OCI-LY7 (cell line): ENCODE measurements at regions not wholly inside any gene's neighbourhood (a gene's known extent, or its start where the extent isn't known, plus 50 kb on each side); places are given as distances from the start of the nearest gene placed in this dataset.

ENCODE experiments used
- BruUV-seq: library from RNA; stranded (reverse); fragments of 400-500 nt; replicated peaks from 2 replicates; lab custom pipeline; 2021; lab: Mats Ljungman, UMichigan
- CTCF ChIA-PET: fragments of 300-600 bp; sonication (Branson Sonifier 250); formaldehyde crosslinking; loops from one replicate; lab custom pipeline; 2022; ENCODE audit warnings: antibody characterized with exemption; ENCODE audit not compliant: unreplicated experiment; lab: Charles Lee
- POLR2A ChIA-PET: fragments of 300-600 bp; sonication (Branson Sonifier 250); formaldehyde crosslinking; loops from one replicate; lab custom pipeline; 2022; ENCODE audit warnings: antibody characterized with exemption; lab: Charles Lee
- DNase-seq: peaks from one replicate; pipeline ENCODE4 v3.0.0-alpha.2; 2015; ENCODE audit warnings: low spot score
- H2AFZ ChIP-seq: fragments of 200-600 bp; sonication (generic), shearing (Covaris generic); 2 replicates; pipeline ENCODE4 v1.6.1; 2014; ENCODE audit warnings: mild to moderate bottlenecking, antibody characterized with exemption, low read length, moderate library complexity
- H3K27ac ChIP-seq: fragments of 200-600 bp; sonication (generic); 2 replicates; pipeline ENCODE4 v1.5.1; 2014; ENCODE audit warnings: mixed run types, low read depth, mild to moderate bottlenecking, moderate library complexity, low read length, inconsistent platforms; ENCODE audit not compliant: poor library complexity, severe bottlenecking
- H3K36me3 ChIP-seq: fragments of 200-600 bp; sonication (generic); 2 replicates; pipeline ENCODE4 v1.6.1; 2014; ENCODE audit warnings: mild to moderate bottlenecking, antibody characterized with exemption, low read length, moderate library complexity, mixed read lengths; ENCODE audit not compliant: insufficient read depth
- H3K4me1 ChIP-seq: fragments of 200-600 bp; sonication (generic); 2 replicates; pipeline ENCODE4 v1.5.1; 2014; ENCODE audit warnings: mild to moderate bottlenecking, low read length; ENCODE audit not compliant: insufficient read depth, poor library complexity, severe bottlenecking
- H3K4me2 ChIP-seq: fragments of 200-600 bp; sonication (generic); 2 replicates; pipeline ENCODE4 v1.6.1; 2014; ENCODE audit warnings: mild to moderate bottlenecking, low read length
- H3K4me3 ChIP-seq: fragments of 200-600 bp; sonication (generic); 2 replicates; pipeline ENCODE4 v1.5.1; 2014; ENCODE audit warnings: mild to moderate bottlenecking, low read depth, low read length; ENCODE audit not compliant: poor library complexity, severe bottlenecking
- H3K79me2 ChIP-seq: fragments of 200-600 bp; sonication (generic); 2 replicates; pipeline ENCODE4 v1.6.1; 2016; ENCODE audit warnings: low read depth, mild to moderate bottlenecking, low read length, moderate library complexity, mixed read lengths; ENCODE audit not compliant: insufficient read depth
- H3K9me2 ChIP-seq: fragments of 200-600 bp; sonication (generic); 2 replicates; pipeline ENCODE4 v1.6.1; 2016; ENCODE audit warnings: mild to moderate bottlenecking, low read length, mixed read lengths; ENCODE audit not compliant: insufficient read depth
- H3K9me3 ChIP-seq: fragments of 200-600 bp; sonication (generic); 2 replicates; pipeline ENCODE4 v1.6.1; 2014; ENCODE audit warnings: mild to moderate bottlenecking, mixed run types, low read length, mixed read lengths
- H4K20me1 ChIP-seq: fragments of 200-600 bp; sonication (generic); 2 replicates; pipeline ENCODE4 v1.6.1; 2014; ENCODE audit warnings: mild to moderate bottlenecking, antibody characterized with exemption, low read length, moderate library complexity, mixed read lengths; ENCODE audit not compliant: insufficient read depth
- CTCF ChIP-seq: fragments of 200-600 bp; sonication (generic); conservative IDR thresholded peaks from 2 replicates; pipeline ENCODE4 v1.5.1; 2014; ENCODE audit warnings: mild to moderate bottlenecking, antibody characterized with exemption, low read length, moderate library complexity, mixed read lengths
- EZH2phosphoT487 ChIP-seq: fragments of 200-600 bp; sonication (generic); IDR thresholded peaks from 2 replicates; pipeline ENCODE4 v1.6.1; 2018; ENCODE audit warnings: low read depth, borderline replicate concordance, mild to moderate bottlenecking, mixed run types, antibody characterized with exemption, low read length, moderate library complexity, mixed read lengths
- intact Hi-C: fragments of 100-400 bp; cut with micrococcal nuclease; formaldehyde crosslinking; loops from one replicate; pipeline ENCODE4 v1.10.0; 2022; ENCODE audit not compliant: unreplicated experiment

- H3K27ac ChIP-seq = no peak overlapping the region
- H3K4me2 ChIP-seq = no peak overlapping the region
- H4K20me1 ChIP-seq = no peaks in the 10 kb centered on the region
- no peaks in the 10 kb centered on the region for H3K79me2 ChIP-seq
- no TSS peak for BruUV-seq
- no peak overlapping the region for H2AFZ ChIP-seq
- H3K4me1 ChIP-seq = no peaks in the 10 kb centered on the region
- ChIA-PET POLR2A (no interaction called here), CTCF (no interaction called here)
- no peaks in the 10 kb centered on the region for H3K9me3 ChIP-seq
- no peaks in the 10 kb centered on the region for H3K36me3 ChIP-seq
- no peak for TF ChIP-seq EZH2phosphoT487
- TF ChIP-seq CTCF = no peak
- no peaks in the 10 kb centered on the region for H3K9me2 ChIP-seq
- intact Hi-C loops = no loop called here
- no peak for DNase-seq
- no peak overlapping the region for H3K4me3 ChIP-seq
Measured at GRCh38 chr10:128962182-128962581, 504.9 kb upstream of the MGMT start.

- ChIA-PET CTCF (no interaction called here), POLR2A (no interaction called here)
- H3K9me2 ChIP-seq = no peaks in the 10 kb centered on the region
- no peaks in the 10 kb centered on the region for H3K36me3 ChIP-seq
- no peaks in the 10 kb centered on the region for H4K20me1 ChIP-seq
- no peak for DNase-seq
- H3K4me1 ChIP-seq = no peaks in the 10 kb centered on the region
- H3K9me3 ChIP-seq = no peaks in the 10 kb centered on the region
- H2AFZ ChIP-seq = no peak overlapping the region
- TF ChIP-seq EZH2phosphoT487 (no peak), CTCF (no peak)
- H3K27ac ChIP-seq = no peak overlapping the region
- H3K4me3 ChIP-seq = no peak overlapping the region
- H3K4me2 ChIP-seq = no peak overlapping the region
- no TSS peak for BruUV-seq
- intact Hi-C loops = no loop called here
- no peaks in the 10 kb centered on the region for H3K79me2 ChIP-seq
Measured at GRCh38 chr10:128963211-128964099, 503.6 kb upstream of the MGMT start.

- H3K27ac ChIP-seq = no peak overlapping the region
- ChIA-PET POLR2A (no interaction called here), CTCF (no interaction called here)
- no peak overlapping the region for H3K4me2 ChIP-seq
- BruUV-seq = no TSS peak
- H3K79me2 ChIP-seq = no peaks in the 10 kb centered on the region
- H3K9me3 ChIP-seq = no peaks in the 10 kb centered on the region
- no peaks in the 10 kb centered on the region for H4K20me1 ChIP-seq
- intact Hi-C loops = no loop called here
- DNase-seq = no peak
- no peaks in the 10 kb centered on the region for H3K9me2 ChIP-seq
- TF ChIP-seq CTCF (no peak), EZH2phosphoT487 (no peak)
- no peak overlapping the region for H2AFZ ChIP-seq
- no peaks in the 10 kb centered on the region for H3K36me3 ChIP-seq
- no peaks in the 10 kb centered on the region for H3K4me1 ChIP-seq
- H3K4me3 ChIP-seq = no peak overlapping the region
Measured at GRCh38 chr10:128964100-128964403, 503.0 kb upstream of the MGMT start.
